SW 1271 (cell line): ENCODE measurements at regions not wholly inside any gene's neighbourhood (a gene's known extent, or its start where the extent isn't known, plus 50 kb on each side); places are given as distances from the start of the nearest gene placed in this dataset.
A peak's percentile ranks its signal among the peaks of the same experiment; 100 is the strongest.

Source experiments
- DNase-seq, 2 experiments: peaks; one replicate each; lab custom pipeline; 2025; lab: John Stamatoyannopoulos, UW

GRCh38 chr5:65068410-65068809 is 299.7 kb downstream of the CWC27 start:
- DNase-seq = no peak

GRCh38 chr5:65070026-65070425 is 301.3 kb downstream of the CWC27 start:
- no peak for DNase-seq

GRCh38 chr5:65072850-65073249 is 304.1 kb downstream of the CWC27 start:
- DNase-seq = no peak

DNA sequence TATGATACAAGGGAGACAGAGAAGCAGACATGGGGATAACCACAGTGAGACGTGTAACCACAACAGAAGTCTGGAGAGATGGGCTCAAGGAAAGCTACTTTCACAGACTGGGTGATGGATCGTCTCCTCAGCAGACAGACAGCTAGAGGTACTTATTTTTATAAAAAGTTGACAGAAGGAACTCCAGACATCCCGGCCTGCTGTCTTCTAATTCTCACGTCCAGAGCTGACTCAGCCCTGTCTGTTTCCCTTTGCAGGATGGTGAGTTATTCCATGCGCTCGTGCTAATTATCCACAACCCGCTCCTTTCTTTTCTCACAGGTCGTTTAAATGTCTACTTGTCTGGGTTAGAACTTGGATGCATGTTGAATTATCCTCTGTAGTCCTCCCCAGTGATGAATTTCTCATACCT is 304.5 kb downstream of the CWC27 start:
- DNase-seq = no peak

- DNase-seq = no peak
These were observed 307.0 kb downstream of the CWC27 start for GRCh38 chr5:65075623-65076250.

- peak; percentile 39 to 69 for DNase-seq
These were observed 307.6 kb downstream of the CWC27 start for GRCh38 chr5:65076251-65076869.

DNA sequence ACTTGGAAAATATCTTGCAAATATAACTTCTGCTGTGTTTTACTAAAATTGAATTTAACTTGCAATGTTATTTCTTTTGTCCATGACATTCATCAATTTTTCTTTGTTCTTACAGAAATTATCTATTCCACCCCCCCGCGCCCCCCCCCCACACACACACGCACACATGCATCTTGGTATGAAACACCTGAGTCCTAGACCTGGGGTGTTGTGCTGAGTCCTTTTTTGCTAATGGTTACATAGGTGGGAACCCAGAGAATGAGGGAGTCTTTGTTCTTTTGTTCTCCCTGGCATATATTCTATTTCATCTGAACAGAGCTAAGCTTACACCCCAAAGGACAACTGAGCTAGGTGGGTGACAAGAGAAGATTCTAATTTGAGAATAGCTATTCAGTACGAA is 308.9 kb downstream of the CWC27 start:
- DNase-seq = no peak

DNA sequence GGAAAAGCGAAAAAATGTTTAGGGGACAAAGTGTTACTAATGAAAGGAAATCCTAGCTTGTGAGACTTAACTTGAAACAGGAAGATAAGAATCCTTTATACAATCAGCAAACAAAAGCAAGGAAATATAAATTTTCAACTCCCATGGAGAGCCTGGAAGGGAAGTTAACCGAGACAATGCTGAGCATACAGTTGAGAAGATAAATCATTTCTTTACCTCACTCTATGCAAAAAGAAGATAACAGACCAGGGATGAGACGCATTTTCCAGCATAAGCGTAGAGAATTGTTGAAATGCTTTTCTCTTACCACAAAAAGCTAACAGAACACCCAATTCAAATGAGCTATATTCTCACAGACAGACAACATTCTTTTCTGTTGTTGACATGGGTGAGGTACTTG is 309.6 kb downstream of the CWC27 start:
- DNase-seq = no peak

DNA sequence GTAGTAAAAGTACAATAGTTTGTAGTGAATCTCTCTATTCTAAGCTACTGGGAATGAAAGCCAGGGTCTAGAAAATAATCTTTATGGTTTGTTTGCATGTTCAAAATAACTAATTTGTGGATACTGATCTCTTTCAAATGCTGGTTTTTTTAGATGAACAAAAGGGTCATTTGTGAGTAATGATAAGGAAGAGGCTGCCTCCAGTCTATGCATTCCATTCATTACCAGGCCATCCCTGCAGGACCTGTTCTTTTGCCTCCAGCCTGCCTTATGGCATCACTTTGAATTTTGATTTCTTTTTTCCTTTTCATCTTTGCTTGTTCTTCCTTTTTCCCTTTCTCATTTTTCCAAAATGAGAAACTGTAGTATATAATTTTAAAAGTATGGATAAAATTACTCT is 312.3 kb downstream of the CWC27 start:
- no peak for DNase-seq

GRCh38 chr5:65084795-65085515 is 316.2 kb downstream of the CWC27 start:
- no peak for DNase-seq

DNA sequence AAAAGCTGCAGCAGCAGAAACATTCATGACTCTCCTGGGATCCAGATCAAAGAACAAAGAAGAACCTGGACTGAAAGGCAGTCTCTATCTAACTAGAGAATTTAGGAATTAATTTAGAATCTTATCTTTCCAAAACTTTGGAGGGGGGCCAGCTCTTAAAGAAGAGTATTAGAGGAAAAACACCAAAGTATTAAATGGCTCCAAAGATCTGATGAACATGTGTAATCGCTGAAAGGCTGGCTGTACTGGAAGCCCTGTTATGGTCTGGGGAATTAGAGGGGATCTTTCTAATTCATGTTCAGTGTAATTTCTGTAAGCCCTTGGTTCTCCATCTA is 316.8 kb downstream of the CWC27 start:
- DNase-seq = no peak

DNA sequence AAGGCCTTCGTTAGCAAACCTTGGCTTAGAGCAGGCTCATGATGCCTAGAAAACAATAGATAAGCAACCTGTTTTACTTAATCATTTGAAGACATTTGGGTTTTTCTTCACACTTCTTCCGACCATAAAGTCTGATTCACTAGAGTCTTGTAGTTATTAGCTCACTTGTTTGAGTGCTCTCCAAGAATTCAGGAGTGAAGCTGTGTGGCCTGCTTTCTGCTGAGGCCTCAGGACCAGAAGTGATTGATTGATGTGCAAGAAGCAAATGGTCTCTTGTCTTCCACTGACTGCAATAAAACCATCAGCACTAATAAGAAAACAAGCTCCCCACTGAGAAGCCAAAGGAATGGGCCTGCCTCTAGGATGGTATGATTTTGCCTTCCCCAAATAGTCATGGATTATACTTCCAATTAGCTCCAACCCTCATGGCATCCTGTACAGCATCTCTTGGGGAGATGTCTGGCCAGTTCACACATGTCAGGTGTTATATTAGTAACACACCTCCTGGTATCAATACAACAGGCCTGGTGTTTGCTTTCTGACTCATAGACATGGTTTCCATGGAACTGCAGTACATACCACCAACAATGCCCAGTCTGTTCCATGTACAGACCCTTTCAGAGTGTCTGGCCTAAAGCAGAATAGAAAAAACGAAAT is 317.6 kb downstream of the CWC27 start:
- no peak for DNase-seq

- no peak for DNase-seq
These were observed 318.4 kb downstream of the CWC27 start for GRCh38 chr5:65087154-65087553.

- no peak for DNase-seq
These were observed 325.5 kb downstream of the CWC27 start for GRCh38 chr5:65094279-65094678.

- DNase-seq = no peak
These were observed 329.7 kb downstream of the CWC27 start for GRCh38 chr5:65098393-65098792.
